GM23338 (cell line): ENCODE measurements at regions not wholly inside any gene's neighbourhood (a gene's known extent, or its start where the extent isn't known, plus 50 kb on each side); places are given as distances from the start of the nearest gene placed in this dataset.

Source experiments
- CREB1 ChIP-seq: fragments of 250-450 bp; sonication (Bioruptor Pico); IDR thresholded peaks from 2 replicates; pipeline ENCODE4 v1.5.0; 2020; ENCODE audit warnings: low read depth, mild to moderate bottlenecking, moderate library complexity
- CTCF ChIP-seq, 2 experiments: fragments of 200-600 bp in 1 of 2; sonication (generic) in 1 of 2; conservative IDR thresholded peaks; 2 replicates each; pipeline versions ENCODE4 v1.5.1 to v1.6.1; 2016 to 2017; ENCODE audit warnings: antibody characterized with exemption in 2 of 2, low read depth in 2 of 2, mild to moderate bottlenecking in 2 of 2, moderate library complexity in 1 of 2
- EZH2 ChIP-seq: fragments of 200-600 bp; sonication (generic); IDR thresholded peaks from one replicate; pipeline ENCODE4 v1.8.0; 2017; ENCODE audit warnings: antibody characterized with exemption, mild to moderate bottlenecking, low read depth; ENCODE audit not compliant: unreplicated experiment
- EZH2phosphoT487 ChIP-seq: fragments of 200-600 bp; sonication (generic); IDR thresholded peaks from one replicate; pipeline ENCODE4 v1.8.1; 2018; ENCODE audit warnings: antibody characterized with exemption; ENCODE audit not compliant: unreplicated experiment
- POLR2AphosphoS5 ChIP-seq: IDR thresholded peaks from 2 replicates; pipeline ENCODE4 v1.6.1; 2016; ENCODE audit warnings: antibody characterized with exemption, low read depth
- REST ChIP-seq: IDR thresholded peaks from one replicate; pipeline ENCODE4 v1.6.1; 2018; ENCODE audit warnings: antibody characterized with exemption; ENCODE audit not compliant: unreplicated experiment
- ZNF331 ChIP-seq: fragments of 250-450 bp; sonication (Bioruptor Pico); IDR thresholded peaks from 2 replicates; pipeline ENCODE4 v1.5.0; 2020; ENCODE audit warnings: low read depth, mild to moderate bottlenecking, moderate library complexity

DNA sequence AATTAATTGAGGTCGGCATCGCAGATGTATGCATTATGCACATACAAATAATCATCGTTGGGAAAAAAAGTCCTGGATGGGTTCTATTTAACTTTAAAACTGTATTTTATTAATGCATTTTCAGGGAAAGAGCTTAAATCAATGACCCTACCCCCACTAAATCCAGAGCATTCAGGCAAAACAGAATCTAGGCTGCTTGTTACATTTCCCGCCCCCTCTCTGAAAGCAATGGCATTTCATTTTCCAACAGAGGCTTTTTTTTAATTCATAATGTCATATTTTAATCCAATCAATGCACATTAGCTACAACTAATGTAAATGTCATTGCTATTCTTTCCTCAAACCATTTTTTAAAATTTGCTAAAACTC lies 117.4 kb upstream of the GRIA1 start:
- TF ChIP-seq CTCF (conservative IDR thresholded peaks at IDR 0.05; ENCODE audit: low read depth in 2 of 2), result no peak
- no peak for TF ChIP-seq POLR2AphosphoS5
- TF ChIP-seq EZH2, result no peak
- no peak for TF ChIP-seq REST
- TF ChIP-seq EZH2phosphoT487, result no peak
- TF ChIP-seq ZNF331 (CRISPR knock-in tag), result no peak
- no peak for TF ChIP-seq CREB1 (CRISPR knock-in tag)
